Posterior vena cava (tissue), 2 donors: ENCODE measurements at regions not wholly inside any gene's neighbourhood (a gene's known extent, or its start where the extent isn't known, plus 50 kb on each side); places are given as distances from the start of the nearest gene placed in this dataset.

Experiments used
- DNase-seq: peaks from one replicate; pipeline ENCODE4 v3.0.0-alpha.2; 2020; ENCODE audit warnings: low spot score
- intact Hi-C, 2 donors: fragments of 100-400 bp; cut with DNase I; formaldehyde crosslinking; loops; one replicate each; pipeline versions ENCODE4 v1.14.1 to v1.14.2; 2022 to 2023
- donor health status: DM: yes; HTN: yes; CAD: no.
- donor health status: DM: yes; HTN: yes; CAD: no.

DNA sequence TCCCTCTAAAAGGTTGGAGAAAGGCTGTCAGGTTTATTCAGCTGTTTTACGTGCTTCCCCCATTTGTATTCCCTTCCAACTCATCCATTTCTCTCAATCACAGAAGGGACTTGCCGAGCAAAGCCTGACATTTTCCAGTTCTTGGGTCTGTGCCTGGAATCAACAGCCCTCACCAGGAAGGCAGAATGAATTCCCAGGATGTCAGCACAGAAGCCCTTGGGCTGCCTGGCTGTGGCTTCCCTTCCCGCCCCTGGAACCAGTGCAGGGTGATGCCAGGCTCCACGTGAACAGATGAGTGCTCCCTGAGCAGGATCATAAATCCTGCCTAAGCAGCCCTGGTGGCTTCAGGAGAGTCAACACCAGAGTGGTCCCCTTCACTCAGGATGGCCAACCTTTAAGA, 86.1 kb upstream of the CD83 start:
- intact Hi-C loops = no loop called here
- DNase-seq = no peak

- DNase-seq = no peak
- intact Hi-C loops = no loop called here
These were observed 82.3 kb upstream of the CD83 start for GRCh38 chr6:14035071-14035847.

DNA sequence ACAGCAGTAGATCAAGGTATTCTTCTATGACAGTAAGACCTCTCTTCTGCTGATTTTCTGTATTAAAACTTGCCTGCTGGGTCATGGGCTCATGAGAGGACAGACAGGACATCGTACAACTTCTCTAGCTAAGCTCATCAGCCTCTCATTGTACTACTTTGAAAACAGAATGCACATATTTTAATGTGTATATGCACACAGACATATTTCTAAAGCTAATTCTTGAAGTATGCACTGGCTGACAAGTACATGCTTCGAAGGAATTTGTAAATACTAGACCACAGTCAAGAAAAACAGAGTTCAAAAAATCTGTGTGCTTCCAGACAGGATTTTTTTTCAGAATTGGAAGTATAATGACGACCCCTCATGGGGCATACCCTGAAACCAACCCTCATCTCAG, 81.7 kb upstream of the CD83 start:
- DNase-seq = no peak
- intact Hi-C loops = no loop called here

DNA sequence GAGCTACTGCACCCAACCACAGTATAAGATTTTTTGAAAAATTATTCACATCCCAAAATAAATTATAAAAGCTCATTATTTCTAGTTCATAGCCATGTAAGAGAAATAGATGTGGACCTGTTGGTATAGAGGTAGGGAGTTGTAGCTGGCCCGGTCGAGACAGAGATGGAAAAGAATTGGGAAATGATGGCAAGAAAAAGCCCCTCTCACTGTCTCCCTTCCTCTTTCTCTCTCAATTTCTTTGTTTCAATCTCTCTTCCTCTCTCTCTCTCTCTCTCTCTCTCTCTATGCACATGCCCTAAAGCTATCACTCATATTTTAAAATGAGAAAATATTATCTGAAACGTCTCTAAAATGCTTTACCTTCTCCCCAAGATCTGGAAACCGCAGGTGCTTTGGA, 80.7 kb upstream of the CD83 start:
- no peak for DNase-seq
- intact Hi-C loops = no loop called here

- DNase-seq = no peak
- intact Hi-C loops = no loop called here
These were observed 79.9 kb upstream of the CD83 start for GRCh38 chr6:14037402-14038277.

- intact Hi-C loops = no loop called here
These were observed 78.8 kb upstream of the CD83 start for GRCh38 chr6:14038467-14039437.

DNA sequence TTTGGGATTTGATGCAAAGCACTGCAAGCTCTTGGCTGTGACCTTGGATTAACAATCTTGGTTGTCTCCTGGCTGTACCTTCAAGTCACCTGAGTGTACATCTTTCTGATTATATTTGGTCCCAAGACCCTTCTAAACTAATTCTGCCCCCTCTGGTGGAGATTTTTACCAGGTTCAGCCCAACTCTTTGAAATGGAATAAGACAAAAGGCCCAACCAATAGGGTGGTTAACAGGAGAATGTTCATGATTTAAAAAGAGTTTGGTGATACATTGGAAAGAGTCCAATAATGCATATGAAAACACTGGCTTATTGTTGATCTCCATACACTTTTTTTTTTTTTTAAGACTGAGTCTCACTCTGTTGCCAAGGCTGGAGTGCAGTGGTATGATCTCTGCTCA, 77.5 kb upstream of the CD83 start:
- DNase-seq = no peak
- intact Hi-C loops = loop anchor here in 1 of 2 donors (10.0 kb wide), 1 partner anchor 125 kb away; no protein-coding TSS in a partner anchor

More at GRCh38 chr6:14038467-14039437, 78.8 kb upstream of the CD83 start:
- DNase-seq = no peak

DNA sequence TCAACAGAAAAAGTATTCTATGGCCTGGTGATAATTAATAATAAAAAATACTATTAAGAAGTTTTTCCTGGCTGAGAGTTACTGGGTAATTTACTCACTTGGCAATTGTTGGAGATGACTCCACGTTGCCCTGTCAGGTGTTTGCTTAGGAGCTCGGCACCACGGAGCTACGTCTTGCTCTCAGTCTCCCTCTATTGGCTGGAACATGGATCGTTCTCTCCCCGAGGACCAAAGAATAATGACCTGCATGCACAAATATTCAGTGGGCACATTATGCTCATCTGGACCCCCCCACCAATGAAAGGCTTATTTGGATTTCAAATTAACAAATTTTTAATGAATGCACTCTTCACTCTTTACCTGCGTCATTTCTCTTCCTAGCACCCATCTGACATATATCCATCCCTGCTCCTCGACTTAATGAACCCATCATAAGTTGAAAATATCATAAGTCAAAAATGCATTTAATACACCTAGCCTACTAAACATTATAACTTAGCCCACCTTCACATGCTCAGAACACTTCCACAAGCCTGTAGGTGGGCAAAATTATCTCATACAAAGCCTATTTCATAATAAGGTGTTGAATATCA, 71.0 kb upstream of the CD83 start:
- no peak for DNase-seq
- intact Hi-C loops = loop anchor here in 1 of 2 donors (10.0 kb wide), 1 partner anchor 132 kb away; no protein-coding TSS in a partner anchor

DNA sequence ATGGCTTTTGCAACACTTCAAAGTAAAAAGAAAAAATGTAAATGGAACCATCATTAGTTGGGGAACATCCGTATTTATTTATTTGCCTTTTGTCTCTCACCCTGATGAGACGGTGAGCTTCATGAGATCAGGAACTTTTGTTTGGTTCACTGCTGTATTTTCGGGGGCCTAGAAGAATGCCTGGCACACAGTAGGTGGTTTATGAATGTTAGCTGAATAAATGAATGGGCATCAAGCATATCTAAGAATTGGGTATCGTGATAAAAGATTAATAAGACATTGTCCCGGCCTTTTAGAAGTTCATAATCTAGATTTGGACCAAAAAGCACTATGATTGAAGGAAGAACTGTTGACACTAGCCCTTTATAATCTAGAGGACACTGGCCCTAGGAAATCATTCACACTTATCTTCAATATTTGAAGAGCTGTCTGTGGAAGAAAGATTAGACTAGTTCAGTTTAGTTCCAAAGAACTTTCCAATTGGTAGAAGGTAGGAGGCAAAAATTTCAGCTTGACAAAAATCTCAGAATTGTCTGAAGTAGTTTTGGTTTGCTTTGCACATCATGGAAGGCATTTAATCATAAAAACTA, 70.3 kb upstream of the CD83 start:
- intact Hi-C loops = loop anchor here in 1 of 2 donors (10.0 kb wide), 1 partner anchor 132 kb away; no protein-coding TSS in a partner anchor
- DNase-seq = no peak

DNA sequence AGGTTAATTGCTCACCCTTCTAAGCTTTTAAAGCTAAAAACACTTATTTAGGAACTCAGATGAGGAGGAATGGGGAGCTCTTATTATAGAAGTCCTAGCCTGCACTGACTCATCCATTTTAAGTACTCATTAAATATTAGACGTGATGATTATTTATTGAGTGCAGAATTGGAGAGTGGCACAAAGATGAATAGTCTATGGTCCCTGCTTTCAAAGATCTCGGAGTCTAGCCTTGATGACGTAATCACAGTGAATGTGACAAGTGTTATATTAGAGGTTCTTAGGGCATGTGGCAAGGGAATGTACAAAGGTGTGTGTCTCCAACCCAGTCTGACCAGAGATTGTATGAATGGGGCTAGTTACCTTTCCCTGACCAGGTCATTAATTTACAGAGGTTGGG, 68.7 kb upstream of the CD83 start:
- intact Hi-C loops = loop anchor here in 1 of 2 donors (10.0 kb wide), 1 partner anchor 134 kb away; no protein-coding TSS in a partner anchor
- no peak for DNase-seq

DNA sequence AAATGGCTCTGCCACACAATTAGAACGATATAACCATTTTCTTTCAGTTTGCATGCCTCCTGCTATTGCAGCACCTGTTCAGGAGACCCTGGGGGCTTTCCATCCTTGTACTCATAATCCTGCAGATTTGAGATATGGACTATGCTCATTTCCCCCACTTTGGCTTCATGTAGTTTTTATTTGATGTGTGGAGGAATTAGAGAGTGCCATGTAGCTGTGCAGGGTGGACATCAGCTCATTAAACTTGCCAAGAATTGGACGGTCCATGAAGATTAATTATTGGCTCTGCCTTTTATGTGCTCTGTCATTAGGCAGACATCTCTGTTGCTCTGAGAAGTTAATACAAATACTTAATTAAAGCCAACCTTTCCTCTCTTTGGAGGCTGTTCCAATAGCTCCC, 66.2 kb upstream of the CD83 start:
- DNase-seq = no peak
- intact Hi-C loops = no loop called here

- intact Hi-C loops = no loop called here
- DNase-seq = no peak
These were observed 63.8 kb upstream of the CD83 start for GRCh38 chr6:14053811-14054210.

GRCh38 chr6:14055541-14055940, 62.0 kb upstream of the CD83 start:
- intact Hi-C loops = no loop called here
- no peak for DNase-seq

DNA sequence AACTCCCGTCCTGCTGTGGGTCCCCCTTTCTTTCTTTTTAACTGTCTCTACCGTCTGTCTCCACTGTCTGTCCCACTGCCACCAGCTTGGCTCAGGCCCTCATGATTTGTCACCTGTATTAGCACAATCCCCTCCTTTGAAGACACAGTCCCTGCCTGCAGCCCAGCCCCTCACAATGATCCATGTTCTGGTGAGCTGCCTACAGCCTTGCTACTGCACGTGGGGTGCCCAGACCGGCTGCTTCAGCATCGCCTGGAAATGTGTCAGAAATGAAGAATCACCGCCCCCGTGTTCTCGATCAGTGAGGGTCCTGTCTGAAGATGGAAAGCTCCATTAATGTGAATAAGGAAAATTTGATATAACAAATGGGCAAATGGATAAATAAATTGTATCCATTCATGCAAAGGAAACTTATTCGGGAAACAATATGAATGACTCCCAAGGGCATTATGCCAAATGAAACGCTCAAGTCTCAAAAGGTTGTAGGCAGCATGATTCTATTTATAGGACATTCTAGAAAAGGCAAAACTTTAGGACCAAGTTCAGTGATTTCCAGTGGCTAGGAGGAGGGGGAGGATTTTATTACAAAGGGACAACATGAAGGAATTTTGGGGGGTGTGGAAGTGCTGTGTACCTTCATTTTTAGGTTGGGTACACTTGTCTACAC, 59.4 kb upstream of the CD83 start:
- intact Hi-C loops = loop anchor here in 1 of 2 donors (1.0 kb wide), 1 partner anchor 26 kb away; no protein-coding TSS in a partner anchor
- no peak for DNase-seq

DNA sequence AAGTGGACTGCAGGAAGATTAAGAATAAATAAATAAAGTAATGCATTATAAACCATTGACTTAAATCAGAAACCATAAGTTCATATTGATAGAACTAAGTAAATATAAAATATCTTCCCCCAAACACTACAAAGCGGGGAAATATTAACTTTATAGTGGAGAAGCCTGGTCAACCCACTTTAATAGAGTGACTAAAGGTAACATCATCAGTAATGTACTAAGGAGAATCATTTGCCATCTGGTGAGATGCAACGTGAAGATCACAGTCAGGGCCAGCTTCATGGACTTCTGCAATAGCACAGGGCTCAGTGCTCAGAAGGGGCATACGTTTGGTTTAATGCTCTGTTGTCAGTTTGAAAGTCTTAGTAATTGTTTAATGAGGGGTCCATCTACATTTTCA, 58.8 kb upstream of the CD83 start:
- DNase-seq = no peak
- intact Hi-C loops = loop anchor here in 1 of 2 donors (1.0 kb wide), 1 partner anchor 26 kb away; no protein-coding TSS in a partner anchor

- intact Hi-C loops = no loop called here
- no peak for DNase-seq
These were observed 57.7 kb upstream of the CD83 start for GRCh38 chr6:14059791-14060436.

- DNase-seq = no peak
- intact Hi-C loops = no loop called here
These were observed 56.6 kb upstream of the CD83 start for GRCh38 chr6:14060971-14061370.
